PC-3 (cell line): ENCODE measurements at regions not wholly inside any gene's neighbourhood (a gene's known extent, or its start where the extent isn't known, plus 50 kb on each side); places are given as distances from the start of the nearest gene placed in this dataset.

Experiments used
- ATAC-seq: fragments of 200-7000 bp; cut with Tn5 transposase; 2 replicates; pipeline ENCODE4 v1.9.1; 2020; ENCODE audit warnings: mild to moderate bottlenecking, moderate library complexity
- BruUV-seq: library from RNA; stranded (reverse); fragments of 400-500 nt; replicated peaks from 2 replicates; lab custom pipeline; 2021; lab: Mats Ljungman, UMichigan
- CTCF ChIA-PET: fragments of 300-600 bp; sonication (Branson Sonifier 250); formaldehyde crosslinking; loops from one replicate; lab custom pipeline; 2022; ENCODE audit warnings: antibody characterized with exemption; lab: Charles Lee
- POLR2A ChIA-PET: fragments of 300-600 bp; sonication (Branson Sonifier 250); formaldehyde crosslinking; loops from one replicate; lab custom pipeline; 2022; ENCODE audit warnings: antibody characterized with exemption; ENCODE audit not compliant: unreplicated experiment; lab: Charles Lee
- DNase-seq: peaks from one replicate; pipeline ENCODE4 v3.0.0-alpha.2; 2015
- H2AFZ ChIP-seq: fragments of 300-600 bp; sonication (generic); 2 replicates; pipeline ENCODE4 v1.6.0; 2016; ENCODE audit warnings: antibody characterized with exemption, low read length
- H3F3A ChIP-seq: fragments of 300-600 bp; sonication (generic); one replicate; pipeline ENCODE4 v1.6.0; 2017; ENCODE audit warnings: antibody characterized with exemption, low read length, control low read depth, mild to moderate bottlenecking; ENCODE audit not compliant: unreplicated experiment
- H3K27ac ChIP-seq: fragments of 300-600 bp; sonication (generic); 2 replicates; pipeline ENCODE4 v1.5.1; 2016; ENCODE audit warnings: mild to moderate bottlenecking, low read length
- H3K27me3 ChIP-seq: fragments of 300-600 bp; sonication (generic); 2 replicates; pipeline ENCODE4 v1.6.1; 2016; ENCODE audit warnings: low read length, mixed read lengths
- H3K36me3 ChIP-seq: fragments of 300-600 bp; sonication (generic); 2 replicates; pipeline ENCODE4 v1.6.1; 2016; ENCODE audit warnings: low read depth, mixed run types, low read length, mixed read lengths
- H3K4me1 ChIP-seq: fragments of 300-600 bp; sonication (generic); 2 replicates; pipeline ENCODE4 v1.5.1; 2016; ENCODE audit warnings: low read length; ENCODE audit not compliant: insufficient read depth
- H3K4me2 ChIP-seq: fragments of 300-600 bp; sonication (generic); 2 replicates; pipeline ENCODE4 v1.6.0; 2016; ENCODE audit warnings: low read length
- H3K4me3 ChIP-seq: fragments of 300-600 bp; sonication (generic); 2 replicates; pipeline ENCODE4 v1.5.1; 2016; ENCODE audit warnings: mild to moderate bottlenecking, low read length, mixed read lengths
- H3K79me2 ChIP-seq: fragments of 300-600 bp; sonication (generic); 2 replicates; pipeline ENCODE4 v1.6.1; 2017; ENCODE audit warnings: low read length, mixed read lengths
- H3K9ac ChIP-seq: fragments of 300-600 bp; sonication (generic); 2 replicates; pipeline ENCODE4 v1.6.0; 2016; ENCODE audit warnings: mild to moderate bottlenecking, low read length
- H3K9me2 ChIP-seq: fragments of 300-600 bp; sonication (generic); replicated peaks from 2 replicates; pipeline ENCODE4 v1.6.1; 2016; ENCODE audit warnings: mixed run types, low read length, mixed read lengths
- H3K9me3 ChIP-seq: fragments of 300-600 bp; sonication (generic); 2 replicates; pipeline ENCODE4 v1.6.1; 2016; ENCODE audit warnings: low read length, mixed read lengths
- H4K20me1 ChIP-seq: fragments of 300-600 bp; sonication (generic); 2 replicates; pipeline ENCODE4 v1.6.1; 2016; ENCODE audit warnings: low read length, mixed read lengths
- EZH2 ChIP-seq: fragments of 300-600 bp; sonication (generic); IDR thresholded peaks from one replicate; pipeline ENCODE4 v1.6.1; 2017; ENCODE audit warnings: antibody characterized with exemption, mild to moderate bottlenecking, low read length; ENCODE audit not compliant: unreplicated experiment
- EZH2phosphoT487 ChIP-seq: fragments of 300-600 bp; sonication (generic); IDR thresholded peaks from 2 replicates; pipeline ENCODE4 v1.6.1; 2018; ENCODE audit warnings: mild to moderate bottlenecking, antibody characterized with exemption, low read length, borderline replicate concordance
- intact Hi-C: fragments of 100-400 bp; cut with micrococcal nuclease; formaldehyde crosslinking; loops from 2 replicates; pipeline ENCODE4 v1.9.0; 2023
- TF ChIP-seq, protein P1 (sequence below): fragments of 300-600 bp; sonication (generic); conservative IDR thresholded peaks from 2 replicates; pipeline ENCODE4 v1.5.1; 2017; ENCODE audit warnings: antibody characterized with exemption, low read depth, mild to moderate bottlenecking, low read length

GRCh38 chr4:19721587-19721986, 530.1 kb upstream of the SLIT2 start:
- Histone ChIP-seq H3K9me2 (no peaks in the 10 kb centered on the region), H3K4me3 (no peak overlapping the region), H3K36me3 (no peaks in the 10 kb centered on the region), H3K79me2 (no peaks in the 10 kb centered on the region), H4K20me1 (no peaks in the 10 kb centered on the region), H3F3A (no peaks in the 10 kb centered on the region), H3K27ac (no peak overlapping the region), H3K9me3 (no peaks in the 10 kb centered on the region), H3K4me2 (no peak overlapping the region), H2AFZ (no peak overlapping the region), H3K4me1 (no peaks in the 10 kb centered on the region), H3K27me3 (no peaks in the 10 kb centered on the region), H3K9ac (no peak overlapping the region)
- no TSS peak for BruUV-seq
- ATAC-seq (no peak), DNase-seq (no peak)
- CTCF ChIA-PET: no interaction called here
- intact Hi-C loops: no loop called here
- POLR2A ChIA-PET: no interaction called here
- TF ChIP-seq EZH2phosphoT487: no peak
- TF ChIP-seq, protein P1, sequence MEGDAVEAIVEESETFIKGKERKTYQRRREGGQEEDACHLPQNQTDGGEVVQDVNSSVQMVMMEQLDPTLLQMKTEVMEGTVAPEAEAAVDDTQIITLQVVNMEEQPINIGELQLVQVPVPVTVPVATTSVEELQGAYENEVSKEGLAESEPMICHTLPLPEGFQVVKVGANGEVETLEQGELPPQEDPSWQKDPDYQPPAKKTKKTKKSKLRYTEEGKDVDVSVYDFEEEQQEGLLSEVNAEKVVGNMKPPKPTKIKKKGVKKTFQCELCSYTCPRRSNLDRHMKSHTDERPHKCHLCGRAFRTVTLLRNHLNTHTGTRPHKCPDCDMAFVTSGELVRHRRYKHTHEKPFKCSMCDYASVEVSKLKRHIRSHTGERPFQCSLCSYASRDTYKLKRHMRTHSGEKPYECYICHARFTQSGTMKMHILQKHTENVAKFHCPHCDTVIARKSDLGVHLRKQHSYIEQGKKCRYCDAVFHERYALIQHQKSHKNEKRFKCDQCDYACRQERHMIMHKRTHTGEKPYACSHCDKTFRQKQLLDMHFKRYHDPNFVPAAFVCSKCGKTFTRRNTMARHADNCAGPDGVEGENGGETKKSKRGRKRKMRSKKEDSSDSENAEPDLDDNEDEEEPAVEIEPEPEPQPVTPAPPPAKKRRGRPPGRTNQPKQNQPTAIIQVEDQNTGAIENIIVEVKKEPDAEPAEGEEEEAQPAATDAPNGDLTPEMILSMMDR: no peak

DNA sequence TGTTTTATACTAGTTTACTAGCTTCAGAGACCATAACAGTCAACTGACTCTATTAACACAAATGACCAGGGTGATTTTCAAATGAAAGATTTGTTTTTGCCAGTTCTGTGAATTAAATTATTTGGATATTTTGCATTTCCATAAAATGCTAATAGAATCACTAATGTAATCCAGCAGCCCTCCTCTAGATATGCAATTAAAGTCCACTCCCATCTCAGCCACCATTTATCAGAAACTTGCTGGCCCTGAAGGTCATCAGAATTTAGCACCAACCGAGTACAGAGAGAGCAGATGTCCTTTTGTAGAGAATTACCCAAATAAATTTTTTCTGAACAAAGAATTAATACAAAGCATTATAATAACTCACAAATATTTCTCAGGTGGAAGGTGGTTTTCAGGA, 531.1 kb upstream of the SLIT2 start:
- TF ChIP-seq EZH2: no peak
- TF ChIP-seq EZH2phosphoT487: no peak
- TF ChIP-seq, protein P1: no peak
- no peaks in the 10 kb centered on the region for H3K9me2 ChIP-seq
- no peaks in the 10 kb centered on the region for H3K27me3 ChIP-seq
- no peaks in the 10 kb centered on the region for H3K4me1 ChIP-seq
- no peaks in the 10 kb centered on the region for H3K9me3 ChIP-seq
- BruUV-seq: no TSS peak
- H3F3A ChIP-seq: no peaks in the 10 kb centered on the region
- no peak overlapping the region for H3K4me3 ChIP-seq
- no peak for DNase-seq
- H3K27ac ChIP-seq: no peak overlapping the region
- no peak for ATAC-seq
- H3K79me2 ChIP-seq: no peaks in the 10 kb centered on the region
- no peaks in the 10 kb centered on the region for H3K36me3 ChIP-seq
- POLR2A ChIA-PET: no interaction called here
- no peak overlapping the region for H3K9ac ChIP-seq
- no peak overlapping the region for H2AFZ ChIP-seq
- no peaks in the 10 kb centered on the region for H4K20me1 ChIP-seq
- intact Hi-C loops: no loop called here
- no peak overlapping the region for H3K4me2 ChIP-seq
- CTCF ChIA-PET: no interaction called here

GRCh38 chr4:19720190-19720589, 531.5 kb upstream of the SLIT2 start:
- Histone ChIP-seq H3K27me3 (no peaks in the 10 kb centered on the region), H3K9me2 (no peaks in the 10 kb centered on the region), H3K27ac (no peak overlapping the region), H3K4me2 (no peak overlapping the region), H3K9ac (no peak overlapping the region), H3K79me2 (no peaks in the 10 kb centered on the region), H4K20me1 (no peaks in the 10 kb centered on the region), H3F3A (no peaks in the 10 kb centered on the region), H3K4me1 (no peaks in the 10 kb centered on the region), H3K9me3 (no peaks in the 10 kb centered on the region), H2AFZ (no peak overlapping the region), H3K36me3 (no peaks in the 10 kb centered on the region), H3K4me3 (no peak overlapping the region)
- ChIA-PET CTCF (no interaction called here), POLR2A (no interaction called here)
- intact Hi-C loops: no loop called here
- no peak for DNase-seq
- BruUV-seq: no TSS peak
- no peak for ATAC-seq
- TF ChIP-seq EZH2phosphoT487 (no peak), EZH2 (no peak)
- TF ChIP-seq, protein P1: no peak
